Retinal pigment epithelial cell (primary cell): ENCODE measurements at regions not wholly inside any gene's neighbourhood (a gene's known extent, or its start where the extent isn't known, plus 50 kb on each side); places are given as distances from the start of the nearest gene placed in this dataset.
"Not testable (repeated sequence)": the region's sequence is repeated elsewhere in the genome, so short reads cannot be mapped to it uniquely, and the experiment has no call there.

ENCODE experiments used
- DNase-seq: peaks from one replicate; pipeline ENCODE4 v3.0.0-alpha.2; 2010; ENCODE audit warnings: low read depth
- H3K4me3 ChIP-seq: 2 replicates; pipeline ENCODE4 v1.5.1; 2011; ENCODE audit warnings: mild to moderate bottlenecking, low read length, control low read depth, moderate library complexity
- TF ChIP-seq, protein P1 (sequence below): conservative IDR thresholded peaks from 2 replicates; pipeline ENCODE4 v1.5.1; 2011; ENCODE audit warnings: low read depth, low read length, control low read depth, inconsistent platforms

DNA sequence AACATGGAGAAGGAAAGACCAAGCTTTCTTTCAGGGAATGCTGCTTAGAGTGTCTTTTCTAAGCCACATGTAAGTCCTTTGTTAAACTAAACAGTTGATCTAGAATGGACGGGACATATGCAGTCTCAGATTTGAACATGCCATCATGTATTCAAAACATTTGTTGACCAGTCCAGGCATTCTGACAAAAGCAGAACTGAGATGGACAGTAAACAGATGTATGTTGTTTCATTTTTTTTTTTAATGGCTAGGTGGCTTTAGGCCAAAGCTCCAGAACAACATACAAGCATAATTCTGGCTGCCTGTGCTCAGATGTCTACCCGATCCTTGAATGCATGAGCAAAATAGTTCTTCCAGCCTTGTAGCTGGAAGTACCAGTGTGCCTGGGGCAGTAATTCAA is 1211.4 kb upstream of the FAM98A start:
- TF ChIP-seq, protein P1, sequence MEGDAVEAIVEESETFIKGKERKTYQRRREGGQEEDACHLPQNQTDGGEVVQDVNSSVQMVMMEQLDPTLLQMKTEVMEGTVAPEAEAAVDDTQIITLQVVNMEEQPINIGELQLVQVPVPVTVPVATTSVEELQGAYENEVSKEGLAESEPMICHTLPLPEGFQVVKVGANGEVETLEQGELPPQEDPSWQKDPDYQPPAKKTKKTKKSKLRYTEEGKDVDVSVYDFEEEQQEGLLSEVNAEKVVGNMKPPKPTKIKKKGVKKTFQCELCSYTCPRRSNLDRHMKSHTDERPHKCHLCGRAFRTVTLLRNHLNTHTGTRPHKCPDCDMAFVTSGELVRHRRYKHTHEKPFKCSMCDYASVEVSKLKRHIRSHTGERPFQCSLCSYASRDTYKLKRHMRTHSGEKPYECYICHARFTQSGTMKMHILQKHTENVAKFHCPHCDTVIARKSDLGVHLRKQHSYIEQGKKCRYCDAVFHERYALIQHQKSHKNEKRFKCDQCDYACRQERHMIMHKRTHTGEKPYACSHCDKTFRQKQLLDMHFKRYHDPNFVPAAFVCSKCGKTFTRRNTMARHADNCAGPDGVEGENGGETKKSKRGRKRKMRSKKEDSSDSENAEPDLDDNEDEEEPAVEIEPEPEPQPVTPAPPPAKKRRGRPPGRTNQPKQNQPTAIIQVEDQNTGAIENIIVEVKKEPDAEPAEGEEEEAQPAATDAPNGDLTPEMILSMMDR = no peak
- no peak for DNase-seq
- no peak overlapping the region for H3K4me3 ChIP-seq

DNA sequence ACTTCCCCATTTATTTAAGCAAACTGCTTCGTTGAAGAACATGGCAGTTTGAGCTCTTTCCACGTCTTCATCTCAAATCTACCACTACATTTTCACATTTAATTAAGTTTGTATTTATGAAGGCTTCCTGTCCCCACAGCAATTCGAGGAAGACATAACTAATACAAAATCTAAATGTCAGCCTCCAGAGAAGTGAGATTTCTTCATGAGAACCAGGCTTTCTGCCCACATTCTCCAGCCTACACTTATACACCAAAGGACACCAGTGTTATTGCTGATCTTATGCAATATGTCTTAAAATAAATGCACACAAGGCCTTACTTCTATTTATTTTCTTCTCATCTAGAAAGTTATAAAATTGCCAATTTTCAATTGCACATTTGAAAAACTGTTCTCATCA is 1209.3 kb upstream of the FAM98A start:
- TF ChIP-seq, protein P1 = no peak
- no peak for DNase-seq
- no peak overlapping the region for H3K4me3 ChIP-seq

DNA sequence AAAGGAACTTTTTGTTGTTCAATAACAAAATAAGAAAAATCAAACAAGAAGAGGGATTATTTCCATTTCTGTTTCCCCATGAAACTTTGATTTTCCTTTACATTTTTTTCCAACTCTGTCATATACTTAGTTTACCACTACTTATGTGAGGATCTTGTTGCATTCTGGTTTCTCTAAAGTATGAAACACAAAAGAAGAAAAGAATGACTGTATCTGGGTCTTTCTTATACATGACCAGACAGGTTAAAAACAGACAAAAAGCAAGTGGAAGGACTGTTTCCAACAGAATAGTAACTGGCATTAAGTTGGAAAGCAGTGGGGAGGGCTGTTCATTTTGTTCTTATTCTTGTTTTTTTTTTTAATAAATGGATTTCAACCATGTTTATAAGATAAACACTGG is 1207.8 kb upstream of the FAM98A start:
- TF ChIP-seq, protein P1 = no peak
- no peak overlapping the region for H3K4me3 ChIP-seq
- no peak for DNase-seq

DNA sequence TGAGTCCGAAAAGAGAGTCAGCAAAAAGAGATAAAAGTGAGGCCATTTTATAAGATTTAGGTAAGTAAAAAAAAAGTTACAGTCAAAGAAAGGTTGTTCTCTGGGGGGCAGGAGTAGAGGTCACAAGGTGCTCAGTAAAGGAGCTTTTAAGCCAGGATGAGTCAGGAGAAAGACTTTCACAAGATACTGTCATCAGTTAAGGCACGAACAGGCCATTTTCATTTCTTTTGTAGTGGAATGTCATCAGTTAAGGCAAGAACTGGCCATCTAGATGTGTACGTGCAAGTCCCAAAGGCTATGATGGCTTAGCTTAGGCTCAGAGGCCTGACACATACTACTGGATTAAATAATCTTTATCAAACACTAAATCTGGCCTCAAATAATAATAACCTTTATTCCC is 1207.3 kb upstream of the FAM98A start:
- DNase-seq = no peak
- H3K4me3 ChIP-seq = no peak overlapping the region
- TF ChIP-seq, protein P1 = no peak

DNA sequence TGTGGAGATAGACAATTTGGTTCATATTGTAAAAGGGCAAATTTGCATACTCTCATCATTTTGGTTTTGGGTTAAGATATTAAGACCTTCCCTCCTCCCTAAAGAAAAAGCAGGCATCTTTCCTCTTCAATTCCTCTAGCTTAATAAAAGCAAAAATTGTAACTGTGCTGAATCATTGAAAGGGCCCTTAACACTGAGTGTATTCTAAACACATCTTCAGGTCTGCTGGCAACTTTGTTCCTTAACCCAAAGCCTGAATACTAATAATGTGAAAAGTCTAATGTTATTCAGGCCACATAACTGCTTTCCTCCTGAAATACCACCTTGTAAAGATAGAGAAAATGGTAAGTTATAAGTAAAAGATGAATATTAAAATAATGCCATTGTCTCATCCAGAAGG is 1200.5 kb upstream of the FAM98A start:
- H3K4me3 ChIP-seq = no peak overlapping the region
- no peak for DNase-seq
- TF ChIP-seq, protein P1 = no peak

DNA sequence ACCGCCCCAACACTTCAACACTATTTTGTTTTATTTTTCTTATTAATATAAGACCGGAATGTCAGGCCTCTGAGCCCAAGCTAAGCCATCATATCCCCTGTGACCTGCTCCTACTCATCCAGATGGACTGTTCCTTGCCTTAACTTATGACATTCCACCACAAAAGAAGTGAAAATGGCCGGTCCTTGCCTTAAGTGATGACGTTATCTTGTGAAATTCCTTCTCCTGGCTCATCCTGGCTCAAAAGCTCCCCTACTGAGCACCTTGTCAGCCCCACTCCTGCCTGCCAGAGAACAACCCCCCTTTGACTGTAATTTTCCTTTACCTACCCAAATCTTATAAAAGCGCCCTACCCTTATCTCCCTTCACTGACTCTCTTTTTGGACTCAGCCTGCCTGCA is 1196.5 kb upstream of the FAM98A start:
- not testable (repeated sequence) for DNase-seq, H3K4me3 ChIP-seq

DNA sequence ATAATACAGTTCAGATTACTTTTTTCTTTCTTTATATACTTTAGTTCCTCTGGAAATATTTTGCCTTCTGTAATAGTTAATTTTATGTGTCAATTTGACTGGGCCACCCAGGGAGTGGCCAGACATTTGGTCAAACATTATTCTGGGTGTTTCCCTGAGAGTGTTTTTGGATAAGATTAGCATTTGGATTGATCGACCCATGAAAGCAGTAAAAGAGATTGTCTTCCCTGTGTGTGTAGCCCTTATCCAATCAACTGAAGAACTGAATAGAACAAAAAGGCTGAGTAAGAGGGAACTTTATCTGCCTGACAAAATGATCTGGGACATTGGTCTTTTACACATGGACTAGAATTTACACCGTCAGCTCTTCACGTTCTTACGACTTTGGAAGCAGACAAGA is 1190.1 kb upstream of the FAM98A start:
- DNase-seq = no peak
- H3K4me3 ChIP-seq = no peak overlapping the region
- TF ChIP-seq, protein P1 = no peak

DNA sequence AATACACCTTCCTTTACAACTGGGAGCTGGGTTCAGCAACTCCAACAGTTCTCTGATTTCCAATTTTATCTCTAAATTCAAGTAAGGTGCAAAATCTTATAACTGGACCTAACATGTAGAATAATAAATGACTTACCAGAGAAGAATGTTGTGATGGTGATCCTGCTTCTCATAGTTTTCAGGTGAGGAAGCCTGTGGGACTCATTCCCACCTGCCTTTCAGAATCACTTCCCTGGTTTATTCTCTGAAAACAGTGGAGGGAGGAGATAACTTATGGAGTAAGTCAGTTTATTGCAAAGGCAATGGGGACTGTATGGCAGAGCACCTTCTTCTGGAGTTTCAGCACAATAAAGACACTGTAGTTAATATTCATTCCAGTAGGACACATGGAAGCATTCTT is 1188.2 kb upstream of the FAM98A start:
- TF ChIP-seq, protein P1 = no peak
- H3K4me3 ChIP-seq = no peak overlapping the region
- no peak for DNase-seq
